Colonic mucosa (tissue), 4 donors: ENCODE measurements at regions not wholly inside any gene's neighbourhood (a gene's known extent, or its start where the extent isn't known, plus 50 kb on each side); places are given as distances from the start of the nearest gene placed in this dataset.

Source experiments
- DNase-seq: peaks from one replicate; pipeline ENCODE4 v3.0.0-alpha.2; 2020
- H3K27ac ChIP-seq: fragments of 200-600 bp; one replicate; pipeline ENCODE4 v1.8.0; 2021
- H3K27me3 ChIP-seq: fragments of 200-600 bp; one replicate; pipeline ENCODE4 v1.8.0; 2021
- H3K36me3 ChIP-seq: fragments of 200-600 bp; one replicate; pipeline ENCODE4 v1.8.0; 2021
- H3K4me1 ChIP-seq: fragments of 200-600 bp; one replicate; pipeline ENCODE4 v1.8.0; 2021; ENCODE audit warnings: mild to moderate bottlenecking
- H3K4me3 ChIP-seq: fragments of 200-600 bp; one replicate; pipeline ENCODE4 v1.8.0; 2021
- H3K9ac ChIP-seq, 2 donors: one replicate each; pipeline ENCODE4 v1.7.0; 2013; ENCODE audit warnings: control low read depth in 2 of 2, low read depth in 2 of 2, low read length in 2 of 2
- H3K9me3 ChIP-seq: fragments of 200-600 bp; one replicate; pipeline ENCODE4 v1.8.0; 2021
- intact Hi-C: fragments of 100-400 bp; cut with DNase I; formaldehyde crosslinking; loops from one replicate; pipeline ENCODE4 v1.14.1; 2022
- TF ChIP-seq, protein P1 (sequence below): fragments of 200-600 bp; IDR thresholded peaks from one replicate; pipeline ENCODE4 v1.8.0; 2022; ENCODE audit warnings: antibody characterized with exemption, mild to moderate bottlenecking
- donor health status: healthy.
- donor health status: DM: no; HTN: no; CAD: no.
- donor health status: DM: no; HTN: no; CAD: no.

DNA sequence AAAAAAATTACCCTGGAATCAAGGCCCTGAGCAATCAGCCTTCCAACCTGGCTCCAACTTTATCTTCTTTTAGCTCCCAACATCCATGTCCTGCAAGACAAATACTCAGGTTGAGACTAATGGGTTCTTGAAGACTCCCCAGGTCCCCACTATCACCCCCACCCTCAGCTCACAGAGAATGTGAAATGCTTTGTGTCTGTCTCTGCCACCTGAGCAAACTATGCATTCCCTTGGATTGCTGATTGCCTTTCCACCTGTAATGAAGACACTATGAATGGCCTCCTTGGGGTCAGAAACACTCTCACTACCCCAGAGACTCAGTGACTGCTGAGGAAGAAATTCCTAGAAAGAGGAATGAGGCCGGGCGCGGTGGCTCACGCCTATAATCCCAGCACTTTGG, 121.2 kb upstream of the GALNT2 start:
- DNase-seq = no peak
- no peaks in the 10 kb centered on the region for H3K36me3 ChIP-seq
- H3K27me3 ChIP-seq = no peaks in the 10 kb centered on the region
- no peak overlapping the region for H3K9ac ChIP-seq
- TF ChIP-seq, protein P1, sequence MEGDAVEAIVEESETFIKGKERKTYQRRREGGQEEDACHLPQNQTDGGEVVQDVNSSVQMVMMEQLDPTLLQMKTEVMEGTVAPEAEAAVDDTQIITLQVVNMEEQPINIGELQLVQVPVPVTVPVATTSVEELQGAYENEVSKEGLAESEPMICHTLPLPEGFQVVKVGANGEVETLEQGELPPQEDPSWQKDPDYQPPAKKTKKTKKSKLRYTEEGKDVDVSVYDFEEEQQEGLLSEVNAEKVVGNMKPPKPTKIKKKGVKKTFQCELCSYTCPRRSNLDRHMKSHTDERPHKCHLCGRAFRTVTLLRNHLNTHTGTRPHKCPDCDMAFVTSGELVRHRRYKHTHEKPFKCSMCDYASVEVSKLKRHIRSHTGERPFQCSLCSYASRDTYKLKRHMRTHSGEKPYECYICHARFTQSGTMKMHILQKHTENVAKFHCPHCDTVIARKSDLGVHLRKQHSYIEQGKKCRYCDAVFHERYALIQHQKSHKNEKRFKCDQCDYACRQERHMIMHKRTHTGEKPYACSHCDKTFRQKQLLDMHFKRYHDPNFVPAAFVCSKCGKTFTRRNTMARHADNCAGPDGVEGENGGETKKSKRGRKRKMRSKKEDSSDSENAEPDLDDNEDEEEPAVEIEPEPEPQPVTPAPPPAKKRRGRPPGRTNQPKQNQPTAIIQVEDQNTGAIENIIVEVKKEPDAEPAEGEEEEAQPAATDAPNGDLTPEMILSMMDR = no peak
- H3K9me3 ChIP-seq = no peaks in the 10 kb centered on the region
- intact Hi-C loops = no loop called here
- no peaks in the 10 kb centered on the region for H3K4me1 ChIP-seq
- H3K4me3 ChIP-seq = no peak overlapping the region
- H3K27ac ChIP-seq = no peak overlapping the region

DNA sequence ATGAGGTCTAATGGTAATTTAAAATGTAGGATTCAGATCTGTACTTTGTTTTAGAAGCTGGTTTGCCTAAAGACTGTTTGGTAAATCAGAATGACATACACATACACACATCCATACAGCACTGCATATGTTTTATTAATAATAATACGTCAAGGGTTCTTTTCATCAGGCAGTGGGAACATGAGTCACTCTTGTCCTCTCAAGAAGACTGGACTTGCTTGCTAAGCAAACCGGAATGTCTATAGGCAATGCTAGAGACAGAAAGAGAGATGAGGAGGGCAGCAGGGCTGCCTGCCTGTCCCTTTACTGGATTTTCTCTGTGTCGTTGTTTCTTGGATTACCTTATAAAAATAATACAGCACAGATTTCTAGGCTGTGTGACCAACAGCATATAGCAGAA, 119.1 kb upstream of the GALNT2 start:
- Histone ChIP-seq H3K27me3 (no peaks in the 10 kb centered on the region), H3K9me3 (no peaks in the 10 kb centered on the region), H3K4me3 (no peak overlapping the region), H3K4me1 (no peaks in the 10 kb centered on the region), H3K36me3 (no peaks in the 10 kb centered on the region), H3K27ac (no peak overlapping the region), H3K9ac (no peak overlapping the region)
- intact Hi-C loops = no loop called here
- no peak for DNase-seq
- TF ChIP-seq, protein P1 = no peak

DNA sequence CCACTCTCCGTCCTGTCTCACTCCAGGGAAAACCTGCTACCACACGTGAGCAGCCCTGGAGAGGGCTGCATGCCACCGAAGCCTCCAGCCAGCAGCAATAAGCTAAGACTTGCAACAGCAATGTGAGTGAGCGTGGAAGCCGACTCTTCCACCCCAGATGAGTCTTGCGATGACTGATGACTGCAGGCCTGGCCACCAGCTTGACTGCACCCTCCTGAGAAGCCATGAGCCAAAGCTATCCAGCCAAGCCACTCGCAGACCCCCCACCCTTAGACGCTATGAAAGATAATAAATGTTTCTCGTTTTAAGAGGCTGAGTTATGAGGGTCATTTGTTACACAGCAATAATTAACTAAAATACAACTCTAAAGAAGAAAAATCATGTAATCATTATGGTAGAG, 118.6 kb upstream of the GALNT2 start:
- intact Hi-C loops = no loop called here
- H3K27me3 ChIP-seq = no peaks in the 10 kb centered on the region
- H3K4me3 ChIP-seq = no peak overlapping the region
- H3K27ac ChIP-seq = no peak overlapping the region
- no peak for DNase-seq
- no peaks in the 10 kb centered on the region for H3K9me3 ChIP-seq
- no peaks in the 10 kb centered on the region for H3K36me3 ChIP-seq
- TF ChIP-seq, protein P1 = no peak
- H3K4me1 ChIP-seq = no peaks in the 10 kb centered on the region
- no peak overlapping the region for H3K9ac ChIP-seq

DNA sequence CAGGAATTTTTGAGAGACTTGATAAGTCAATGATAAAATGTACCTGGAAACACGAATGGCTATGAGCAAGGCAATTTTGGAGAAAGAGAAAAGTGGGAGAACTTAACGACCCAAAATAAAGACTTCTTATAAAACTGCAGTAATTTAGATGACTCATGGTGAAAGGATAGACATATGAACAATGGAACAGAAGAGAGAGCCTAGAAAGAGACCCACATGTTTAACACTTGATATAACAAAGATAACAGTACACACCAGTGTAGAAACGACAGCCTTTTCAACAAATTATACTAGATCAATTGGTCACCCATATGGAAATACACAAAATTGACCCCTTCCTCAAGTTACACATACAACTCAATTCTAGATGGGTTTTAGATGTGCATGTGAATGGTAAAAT, 117.5 kb upstream of the GALNT2 start:
- no peak overlapping the region for H3K9ac ChIP-seq
- H3K4me1 ChIP-seq = no peaks in the 10 kb centered on the region
- H3K27me3 ChIP-seq = no peaks in the 10 kb centered on the region
- no peaks in the 10 kb centered on the region for H3K9me3 ChIP-seq
- no peak overlapping the region for H3K4me3 ChIP-seq
- TF ChIP-seq, protein P1 = no peak
- no peaks in the 10 kb centered on the region for H3K36me3 ChIP-seq
- DNase-seq = no peak
- intact Hi-C loops = no loop called here
- no peak overlapping the region for H3K27ac ChIP-seq

DNA sequence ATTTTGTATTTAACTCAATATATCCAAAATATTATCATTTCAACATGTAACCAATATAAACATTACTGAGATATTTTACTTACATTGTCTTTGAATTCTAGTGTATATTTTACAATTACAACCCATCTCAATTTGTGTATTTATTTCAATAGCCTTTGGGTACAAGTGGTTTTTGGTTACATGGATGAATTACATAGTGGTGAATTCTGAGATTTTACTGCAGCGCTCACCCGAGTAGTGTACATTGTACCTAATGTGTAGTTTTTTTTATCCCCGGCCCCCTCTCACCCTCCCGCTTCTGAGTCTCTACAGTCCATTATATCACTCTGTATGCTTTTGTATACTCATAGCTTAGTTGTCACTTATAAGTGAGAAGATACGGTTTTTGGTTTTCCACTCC, 117.0 kb upstream of the GALNT2 start:
- Histone ChIP-seq H3K36me3 (no peaks in the 10 kb centered on the region), H3K9ac (no peak overlapping the region), H3K27ac (no peak overlapping the region), H3K27me3 (no peaks in the 10 kb centered on the region), H3K4me1 (no peaks in the 10 kb centered on the region), H3K4me3 (no peak overlapping the region), H3K9me3 (no peaks in the 10 kb centered on the region)
- intact Hi-C loops = no loop called here
- TF ChIP-seq, protein P1 = no peak
- no peak for DNase-seq

DNA sequence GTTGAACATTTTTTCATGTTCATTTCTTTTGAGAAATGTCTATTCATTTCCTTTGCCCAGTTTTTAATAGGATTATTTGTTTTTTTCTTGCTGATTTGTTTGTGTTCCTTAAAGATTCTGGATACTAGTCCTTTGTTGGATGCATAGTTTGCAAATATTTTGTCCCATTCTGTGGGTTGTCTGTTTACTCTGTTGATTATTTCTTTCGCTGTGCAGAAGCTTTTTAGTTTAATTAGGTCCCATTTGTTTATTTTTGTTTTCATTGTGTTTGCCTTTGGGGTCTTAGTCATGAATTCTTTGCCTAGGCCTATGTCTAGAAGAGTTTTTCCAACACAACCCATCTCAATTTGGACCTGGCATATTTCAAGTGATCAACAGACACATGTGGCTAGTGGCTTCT, 116.1 kb upstream of the GALNT2 start:
- Histone ChIP-seq H3K9me3 (no peaks in the 10 kb centered on the region), H3K9ac (no peak overlapping the region), H3K4me3 (no peak overlapping the region), H3K36me3 (no peaks in the 10 kb centered on the region), H3K4me1 (no peaks in the 10 kb centered on the region), H3K27me3 (no peaks in the 10 kb centered on the region), H3K27ac (no peak overlapping the region)
- intact Hi-C loops = no loop called here
- TF ChIP-seq, protein P1 = no peak
- no peak for DNase-seq
